AG20443 (cell line): ENCODE measurements at regions not wholly inside any gene's neighbourhood (a gene's known extent, or its start where the extent isn't known, plus 50 kb on each side); places are given as distances from the start of the nearest gene placed in this dataset.

Source experiments
- DNase-seq: peaks from one replicate; pipeline ENCODE4 v3.0.0; 2012; ENCODE audit warnings: low spot score, mixed read lengths

DNA sequence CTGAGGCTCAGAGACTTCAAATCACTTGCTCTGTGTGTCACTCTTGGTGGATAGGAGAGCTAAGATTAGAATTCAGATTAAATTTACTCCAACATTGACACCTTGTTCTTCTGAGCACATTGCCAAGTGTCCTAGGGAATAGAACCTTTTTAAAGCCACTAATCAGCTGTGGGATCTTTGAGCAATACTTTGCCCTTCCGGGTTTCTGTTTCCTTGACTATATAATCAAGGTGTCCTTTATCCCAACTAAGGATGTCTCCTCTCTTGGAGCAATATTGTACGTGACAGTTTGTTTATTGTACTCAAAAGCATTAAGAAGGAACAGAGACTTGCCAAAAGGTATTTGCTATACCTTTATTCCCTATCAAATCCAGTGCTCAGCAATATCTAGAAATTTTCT, 170.9 kb upstream of the CADPS start:
- DNase-seq, result no peak

DNA sequence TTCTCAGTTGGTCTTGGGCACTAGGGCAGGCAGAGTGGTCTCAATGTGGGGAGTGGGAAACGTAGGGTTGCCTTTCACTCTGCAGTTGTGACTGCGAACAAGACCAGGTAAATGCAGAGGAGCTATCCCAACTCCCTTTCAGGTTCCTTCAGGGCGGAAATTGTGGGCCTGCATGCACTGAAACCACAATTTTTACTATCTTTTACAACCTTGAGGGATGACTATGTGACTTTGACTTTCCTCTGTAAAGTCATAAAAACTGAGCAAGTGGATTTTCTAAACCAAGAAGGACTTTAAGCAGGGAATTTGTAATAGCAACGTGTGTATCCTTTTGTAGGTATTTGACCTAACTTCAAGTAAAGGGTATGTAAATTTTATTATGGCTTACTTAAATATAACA, 171.4 kb upstream of the CADPS start:
- no peak for DNase-seq

DNA sequence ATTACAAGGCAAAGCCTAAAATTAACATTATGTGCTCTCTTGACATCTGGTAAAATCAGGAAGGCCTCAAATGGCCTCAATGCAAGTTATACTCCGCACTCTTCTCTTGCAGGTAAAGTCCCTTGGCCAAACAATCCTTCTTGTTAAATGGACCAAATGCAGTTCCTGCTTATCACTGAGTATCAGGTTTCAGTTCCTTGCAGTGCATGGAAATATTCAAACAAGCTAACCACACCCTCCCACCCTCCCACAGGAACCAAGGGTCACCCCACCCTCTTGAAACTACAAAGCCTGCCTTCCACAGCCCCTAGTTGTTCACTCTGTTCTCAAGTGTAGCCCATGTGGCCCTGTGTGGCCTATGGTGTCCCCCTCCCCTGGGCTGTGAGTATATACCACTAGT, 171.9 kb upstream of the CADPS start:
- no peak for DNase-seq

DNA sequence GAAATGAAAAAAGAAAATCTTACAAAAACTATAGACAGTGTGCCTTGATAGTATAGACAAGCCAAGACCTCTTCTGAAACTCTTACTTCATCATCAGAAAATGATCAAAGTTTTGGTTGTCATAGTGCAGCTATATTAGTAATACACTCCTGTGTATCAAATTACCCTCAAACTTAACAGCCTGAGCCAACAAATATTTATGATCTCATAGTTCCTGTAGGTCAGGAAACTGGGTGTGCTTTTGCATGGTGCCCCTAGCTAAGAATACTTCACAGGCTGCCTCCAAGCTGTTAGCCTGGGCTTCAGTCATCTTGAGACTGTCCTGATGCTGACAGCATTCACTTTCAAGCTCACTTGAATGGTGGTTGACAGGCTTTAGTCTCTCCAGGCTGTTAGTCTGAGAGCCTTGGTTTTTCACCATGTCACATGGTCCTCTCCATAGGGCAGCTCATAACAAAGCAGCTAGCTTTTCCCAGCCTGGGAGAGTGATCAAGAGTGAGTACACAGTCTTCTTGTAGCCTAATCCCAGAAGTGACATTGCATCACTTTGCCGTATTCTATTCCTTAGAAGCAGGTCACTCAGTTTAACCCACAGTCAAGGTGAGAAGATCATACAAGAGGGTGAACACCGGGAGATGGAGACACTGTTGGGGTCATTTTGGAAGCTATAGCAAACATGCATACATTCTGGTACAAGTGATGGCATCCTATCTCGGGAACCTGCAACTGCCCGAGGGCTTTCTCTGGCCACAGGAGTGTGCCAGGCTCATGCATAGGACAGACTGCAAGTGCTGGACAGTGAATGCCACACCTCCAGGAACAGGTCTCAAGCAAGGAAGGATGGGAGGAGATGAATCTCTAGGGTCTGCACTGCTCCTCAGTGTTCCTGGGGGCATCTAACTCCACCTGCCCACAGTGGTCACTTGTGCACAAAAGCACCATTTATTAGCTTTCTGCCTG, 173.4 kb upstream of the CADPS start:
- no peak for DNase-seq

GRCh38 chr3:63050548-63051177, 175.4 kb upstream of the CADPS start:
- DNase-seq, result no peak

DNA sequence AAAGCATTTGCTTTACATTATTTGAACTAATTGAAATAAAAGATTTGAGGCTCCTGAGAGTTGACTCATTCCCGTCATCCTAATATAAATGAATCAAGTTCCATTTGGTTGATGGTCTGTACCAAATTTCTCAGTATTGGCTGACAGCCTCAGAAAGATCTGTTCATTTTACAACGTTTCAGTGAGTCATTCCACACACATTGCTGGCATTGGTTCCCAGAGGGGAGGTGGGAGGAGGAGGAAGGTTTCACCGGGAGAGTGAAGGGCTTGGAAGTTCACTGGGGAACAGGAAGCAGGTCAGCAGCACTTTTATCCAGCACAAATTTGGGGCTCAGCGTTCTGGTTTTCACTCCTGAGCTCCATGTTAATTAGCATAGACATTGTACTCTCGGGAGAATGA, 176.7 kb upstream of the CADPS start:
- DNase-seq, result peak; percentile 26

GRCh38 chr3:63056932-63057331, 181.7 kb upstream of the CADPS start:
- no peak for DNase-seq

DNA sequence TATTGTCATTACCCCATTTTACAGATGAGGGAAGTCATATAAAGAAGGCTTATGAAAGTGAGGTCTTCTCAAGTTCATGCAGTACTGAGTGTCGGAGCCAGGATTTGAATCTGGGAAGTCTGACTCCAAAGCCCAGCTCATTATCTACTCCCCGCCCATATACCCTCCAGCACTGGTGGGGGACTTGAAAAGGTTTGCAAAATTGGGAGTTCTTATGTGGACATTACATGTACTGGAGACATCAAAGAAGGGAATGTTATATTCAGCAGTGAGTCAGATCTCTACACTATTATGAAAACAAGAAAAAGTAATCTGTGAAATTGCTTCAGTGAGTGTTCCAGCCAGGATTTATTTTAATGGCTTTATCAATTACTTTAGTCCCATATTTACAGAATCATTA, 185.2 kb upstream of the CADPS start:
- DNase-seq, result no peak

DNA sequence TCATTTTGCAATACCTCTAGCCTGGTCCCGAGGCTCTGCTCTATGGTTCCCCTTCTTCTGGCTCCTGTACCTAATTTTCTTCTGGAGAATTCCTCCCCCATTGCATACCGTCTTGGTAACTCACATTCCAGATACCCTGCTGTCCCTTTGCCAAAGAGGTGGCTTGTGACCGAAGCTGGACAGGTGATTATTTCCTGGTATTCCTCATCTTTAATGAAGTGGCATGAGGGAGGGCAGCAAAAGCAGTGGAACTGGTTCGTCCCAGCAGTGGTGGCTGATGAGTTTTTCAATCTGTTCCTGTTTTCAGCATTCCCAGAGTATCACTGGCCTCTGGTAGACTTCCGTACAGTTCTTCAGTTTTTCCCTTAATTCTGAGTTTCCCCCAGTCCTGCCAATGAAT, 186.2 kb upstream of the CADPS start:
- no peak for DNase-seq

DNA sequence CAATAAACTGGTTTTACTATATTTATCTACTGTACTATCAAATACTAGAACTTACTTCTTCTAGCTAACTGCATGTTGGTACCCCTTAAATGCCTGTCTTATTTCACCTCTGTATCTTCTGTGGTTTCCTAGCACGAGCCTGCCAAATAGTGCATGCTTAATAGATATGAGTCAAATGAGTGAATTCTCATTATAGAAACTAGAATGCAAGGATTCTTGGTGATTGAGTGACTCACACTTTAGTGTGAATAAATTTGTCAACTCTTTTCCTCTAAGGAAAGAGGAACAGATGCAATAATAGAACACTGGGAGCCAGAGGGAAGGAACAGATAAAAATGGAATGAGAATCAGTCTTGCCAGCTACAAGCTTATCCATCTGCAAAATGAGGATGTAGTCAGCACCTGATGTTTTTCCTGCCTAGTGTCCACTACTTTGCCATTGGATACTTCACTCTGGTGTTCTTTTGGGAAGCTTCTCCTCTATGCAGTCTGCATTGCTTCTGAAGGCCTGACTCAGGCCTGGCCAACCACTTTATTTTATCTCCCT, 189.1 kb upstream of the CADPS start:
- DNase-seq, result no peak

GRCh38 chr3:63067999-63068645, 192.9 kb upstream of the CADPS start:
- DNase-seq, result peak; percentile 38

- DNase-seq, result no peak
These were observed 194.7 kb upstream of the CADPS start for GRCh38 chr3:63069806-63070475.

- no peak for DNase-seq
These were observed 195.2 kb upstream of the CADPS start for GRCh38 chr3:63070476-63070810.

DNA sequence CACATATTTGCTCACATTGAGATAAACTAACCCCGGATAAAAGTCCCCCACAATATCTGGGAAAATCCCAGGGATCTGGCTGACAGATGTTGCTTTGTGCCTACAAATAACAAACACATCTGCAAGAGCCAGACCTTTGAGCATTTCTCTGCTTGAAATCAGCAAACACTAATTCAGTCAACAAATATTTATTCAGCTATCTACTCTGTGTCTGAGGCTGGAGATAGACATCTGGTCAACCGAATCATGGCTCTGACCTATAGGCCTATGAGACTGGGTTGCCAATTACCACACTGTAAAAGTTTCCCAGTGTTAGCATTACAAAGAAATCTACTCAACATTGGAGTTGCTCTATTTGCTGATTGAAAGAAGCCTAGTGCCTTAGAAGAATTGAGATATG, 201.1 kb upstream of the CADPS start:
- no peak for DNase-seq

DNA sequence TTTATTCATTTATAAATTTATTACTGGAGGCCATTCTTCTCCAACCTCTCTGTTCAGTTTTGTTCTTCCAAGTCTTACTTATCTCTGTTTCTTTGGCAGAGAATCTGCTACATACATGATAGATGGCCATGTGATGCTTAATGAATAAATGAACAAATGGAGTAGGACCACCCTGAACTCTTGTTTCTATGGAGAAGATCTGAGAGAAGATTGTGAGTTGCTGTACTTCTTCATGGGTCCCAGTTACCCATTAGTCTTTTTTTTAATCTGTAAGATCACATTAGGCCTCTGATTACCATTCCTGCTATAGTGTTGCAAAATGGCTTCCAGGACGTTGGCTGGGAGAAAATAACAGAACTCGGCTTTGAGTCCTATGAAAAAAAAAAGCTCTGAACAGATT, 191.9 kb upstream of the SYNPR start:
- no peak for DNase-seq

DNA sequence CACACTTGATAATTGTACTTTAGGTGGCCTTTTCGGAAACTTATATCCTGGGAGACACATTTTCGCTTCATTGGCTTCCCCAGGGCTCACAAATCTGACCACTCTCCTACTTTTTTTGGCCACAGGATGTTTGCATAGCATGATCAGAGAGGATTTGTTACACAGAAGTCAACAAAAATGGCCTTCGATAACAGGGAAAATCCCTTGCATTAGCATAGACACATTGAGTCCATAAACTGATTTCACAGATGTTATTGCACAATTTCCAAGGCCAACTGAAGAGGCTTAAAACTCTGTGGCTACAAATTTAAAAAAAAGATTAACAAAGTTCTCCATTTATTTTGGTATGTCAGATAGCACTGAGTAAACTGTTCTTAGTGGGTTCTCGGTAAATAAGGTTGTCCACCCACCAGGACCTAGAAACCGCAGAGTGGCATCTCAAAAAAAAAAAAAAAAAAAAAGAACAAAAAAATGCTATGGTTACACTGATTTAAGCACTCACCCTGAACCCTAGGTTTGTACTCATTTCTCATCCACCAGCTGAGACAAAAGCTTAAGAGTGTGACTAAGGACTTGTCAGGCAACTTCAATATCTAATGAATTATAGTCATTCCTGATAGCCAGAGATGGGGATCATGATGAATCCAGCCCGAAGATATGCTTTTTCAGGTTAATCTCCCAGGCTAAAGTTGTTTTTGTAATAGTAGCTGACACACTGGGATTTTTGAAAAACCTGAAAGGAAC, 188.9 kb upstream of the SYNPR start:
- DNase-seq, result no peak

GRCh38 chr3:63089751-63090132, 188.4 kb upstream of the SYNPR start:
- DNase-seq, result no peak

- no peak for DNase-seq
These were observed 187.5 kb upstream of the SYNPR start for GRCh38 chr3:63090656-63091055.

GRCh38 chr3:63092515-63092914, 185.6 kb upstream of the SYNPR start:
- DNase-seq, result no peak

GRCh38 chr3:63094642-63095408, 183.3 kb upstream of the SYNPR start:
- DNase-seq, result no peak
